Cardiac septum (tissue), 1 donor: ENCODE measurements at regions not wholly inside any gene's neighbourhood (a gene's known extent, or its start where the extent isn't known, plus 50 kb on each side); places are given as distances from the start of the nearest gene placed in this dataset.
"Not testable (repeated sequence)": the region's sequence is repeated elsewhere in the genome, so short reads cannot be mapped to it uniquely, and the experiment has no call there.

Experiments
- DNase-seq: peaks from one replicate; pipeline ENCODE4 v3.0.0-alpha.2; 2020; ENCODE audit warnings: low spot score
- intact Hi-C: fragments of 100-400 bp; cut with DNase I; formaldehyde crosslinking; loops from one replicate; pipeline ENCODE4 v1.14.0; 2022
- donor health status: DM: no; HTN: no; CAD: no.

DNA sequence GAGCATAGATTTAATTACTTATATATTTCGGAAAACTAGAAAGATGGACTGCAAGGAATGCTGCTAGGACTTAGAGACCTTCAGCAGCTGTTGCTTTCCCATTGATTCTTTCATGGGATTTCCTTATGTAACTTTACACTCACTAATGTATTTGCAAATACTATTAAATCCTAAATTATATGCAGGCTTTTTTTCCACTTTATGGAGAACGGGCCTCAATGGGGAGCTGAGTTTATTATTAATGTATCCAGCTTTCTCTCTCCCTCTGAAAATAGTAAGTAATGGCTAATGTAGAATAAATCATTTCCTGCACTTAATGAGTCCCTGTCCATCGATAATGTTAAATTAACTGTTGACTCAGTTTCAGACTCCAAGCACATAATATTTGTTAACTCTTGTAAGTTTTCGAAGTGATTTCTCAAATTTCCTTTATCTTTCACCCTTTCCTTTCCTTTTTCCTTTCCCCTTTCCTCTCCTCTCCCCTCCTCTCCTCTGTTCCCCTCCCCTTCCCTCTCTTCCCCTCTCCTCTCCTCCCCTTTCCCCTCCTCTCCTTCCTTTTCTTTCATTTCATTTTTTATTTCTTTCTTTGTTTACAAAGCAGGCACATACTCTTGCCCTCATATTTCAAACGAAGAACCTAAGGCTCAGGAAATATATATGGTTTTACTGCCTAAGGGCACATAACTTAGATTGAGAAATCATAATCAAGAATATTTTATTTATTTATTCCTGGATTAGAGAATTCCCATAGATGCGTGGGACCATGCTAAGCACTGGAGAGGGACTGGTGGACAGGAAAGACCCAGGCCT is 503.6 kb downstream of the MMUT start:
- no peak for DNase-seq
- intact Hi-C loops = no loop called here

DNA sequence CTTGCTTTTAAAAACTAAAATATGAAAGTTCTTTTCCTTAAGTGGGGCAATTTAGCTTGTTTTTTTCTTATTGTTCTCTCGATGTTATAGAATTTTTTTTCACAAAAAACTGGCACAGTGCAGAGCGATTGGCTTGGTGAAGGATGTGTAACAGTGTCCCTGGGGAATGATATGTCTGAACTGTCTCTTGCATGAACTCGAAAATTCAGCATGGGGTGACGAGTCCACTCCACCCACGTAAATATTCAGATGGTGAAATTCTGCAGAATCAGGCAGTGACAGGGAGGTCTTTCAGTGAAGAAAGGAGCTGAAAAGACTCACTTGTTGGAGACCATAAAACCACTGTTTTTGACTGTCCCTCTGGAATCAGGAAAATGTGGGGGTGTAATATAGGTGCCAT is 505.3 kb downstream of the MMUT start:
- intact Hi-C loops = no loop called here

DNA sequence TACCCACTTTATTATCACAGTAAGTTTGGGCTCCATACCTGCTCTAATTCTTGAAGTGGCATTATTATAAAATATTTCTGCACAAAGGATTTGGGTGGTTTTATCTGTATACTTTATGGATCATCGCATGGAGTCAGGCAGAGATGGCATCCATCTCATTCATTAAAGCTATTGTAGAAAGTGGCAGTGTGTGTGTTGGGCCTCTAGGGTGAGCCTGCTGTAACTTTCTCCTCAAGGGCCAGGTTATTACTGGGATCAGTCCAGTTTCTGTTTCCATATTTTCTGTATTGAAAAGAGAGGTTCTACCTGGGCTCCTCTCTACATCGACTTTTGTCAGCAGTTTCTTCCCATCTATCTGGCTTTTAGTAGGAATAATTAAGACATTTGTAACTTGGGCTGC is 511.1 kb downstream of the MMUT start:
- intact Hi-C loops = no loop called here
- no peak for DNase-seq

More for the DNA sequence above, 505.3 kb downstream of the MMUT start:
- DNase-seq = no peak

DNA sequence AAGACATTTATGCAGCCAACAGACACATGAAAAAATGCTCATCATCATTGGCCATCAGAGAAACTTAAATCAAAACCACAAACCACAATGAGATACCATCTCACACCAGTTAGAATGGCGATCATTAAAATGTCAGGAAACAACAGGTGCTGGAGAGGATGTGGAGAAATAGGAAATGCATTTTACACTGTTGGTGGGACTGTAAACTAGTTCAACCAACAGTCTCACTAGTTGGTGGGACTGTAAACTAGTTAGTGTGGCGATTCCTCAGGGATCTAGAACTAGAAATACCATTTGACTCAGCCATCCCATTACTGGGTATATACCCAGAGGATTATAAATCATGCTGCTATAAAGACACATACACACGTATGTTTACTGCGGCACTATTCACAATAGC is 518.8 kb downstream of the MMUT start:
- intact Hi-C loops, DNase-seq: not testable (repeated sequence)

DNA sequence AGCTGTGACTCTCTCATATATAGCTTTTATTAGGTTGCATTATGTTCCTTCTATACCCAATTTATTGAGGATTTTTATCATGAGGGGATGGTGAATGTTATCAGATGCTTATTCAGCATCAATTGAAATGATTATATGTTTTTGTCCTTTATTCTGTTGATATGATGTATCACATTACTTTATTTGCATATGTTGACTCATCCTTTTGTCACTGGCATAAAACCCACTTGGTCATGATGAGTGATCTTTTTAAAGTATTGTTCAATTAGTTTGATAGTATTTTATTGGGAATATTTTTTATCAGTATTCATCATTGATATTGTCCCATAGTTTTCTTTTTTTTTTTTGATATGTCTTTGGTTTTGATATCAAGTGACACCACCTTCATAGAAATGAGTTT is 529.9 kb downstream of the MMUT start:
- intact Hi-C loops = no loop called here
- DNase-seq = no peak

DNA sequence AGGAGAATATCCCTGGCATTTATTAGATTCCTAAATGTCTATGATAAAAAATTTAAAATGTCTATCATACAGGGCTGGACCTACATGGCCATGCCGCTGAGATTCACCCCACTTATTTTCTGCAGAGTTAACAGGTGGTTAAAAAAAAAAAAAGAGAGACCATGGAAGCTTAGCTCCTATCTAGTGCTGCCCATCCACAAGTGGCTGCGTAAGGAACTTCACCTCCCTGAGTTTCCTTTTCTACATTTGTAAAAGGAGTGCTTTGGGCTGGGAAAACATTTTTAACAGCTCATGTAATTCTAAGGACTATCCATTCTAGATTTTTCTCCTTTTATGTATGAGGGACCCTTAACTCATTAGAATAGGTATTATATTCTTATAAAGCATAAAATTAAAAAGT is 534.1 kb downstream of the MMUT start:
- no peak for DNase-seq
- intact Hi-C loops = no loop called here

DNA sequence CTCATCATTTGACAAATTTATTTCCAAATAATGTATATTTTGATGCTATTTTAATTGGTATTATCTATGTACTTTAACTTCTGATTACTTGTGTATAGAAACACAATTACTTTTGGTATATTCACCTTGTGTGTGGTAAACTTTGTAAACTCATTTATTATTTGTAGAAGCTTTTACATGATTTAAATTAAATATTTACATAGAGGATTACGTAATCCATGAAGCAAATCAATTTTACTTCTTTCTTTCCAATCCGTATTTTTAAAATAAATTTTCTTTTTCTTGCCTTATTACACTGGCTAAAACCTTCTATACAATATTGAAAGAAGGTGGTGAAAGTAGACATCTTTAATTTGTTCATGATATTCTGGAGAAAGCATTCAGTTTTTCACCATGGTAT is 540.2 kb downstream of the MMUT start:
- no peak for DNase-seq
- intact Hi-C loops = no loop called here

DNA sequence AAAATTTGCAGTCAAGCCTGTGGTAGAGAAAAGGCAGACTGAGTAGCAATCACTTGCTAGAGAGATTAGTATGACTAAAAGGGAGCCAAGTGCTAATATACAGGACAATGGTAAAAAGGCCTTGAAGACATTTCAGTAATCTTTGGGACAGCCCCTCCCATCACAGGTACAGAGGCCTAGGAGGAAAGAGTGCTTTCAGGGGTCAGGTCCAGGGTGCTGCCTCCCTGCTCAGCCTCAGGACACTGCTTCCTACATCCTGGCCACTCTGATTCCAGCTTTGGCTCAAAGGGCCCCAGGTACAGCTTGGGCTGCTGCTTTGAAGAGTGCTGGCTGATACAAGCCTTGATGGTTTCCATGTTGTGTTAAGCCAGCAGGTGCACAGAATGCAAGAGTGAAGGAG is 543.5 kb downstream of the MMUT start:
- intact Hi-C loops = no loop called here
- DNase-seq = no peak

DNA sequence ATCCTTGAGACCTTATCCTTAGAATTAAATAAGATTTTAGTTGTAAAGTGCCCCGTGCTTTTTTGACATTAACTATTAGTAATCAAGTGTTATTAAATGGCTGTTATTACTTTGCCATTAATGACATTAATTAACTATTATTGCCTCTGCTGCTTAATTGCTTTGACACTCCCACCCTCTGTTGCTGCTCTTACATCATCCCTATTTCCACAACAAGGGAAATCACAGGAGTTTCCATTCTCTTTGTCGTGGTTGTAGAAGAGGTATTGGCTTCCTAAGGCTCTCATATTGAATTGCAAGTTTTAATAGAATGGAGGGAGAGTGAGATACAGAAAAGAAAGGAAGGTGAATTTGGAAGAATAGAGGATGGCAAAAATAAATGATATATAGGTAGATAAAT is 545.8 kb downstream of the MMUT start:
- no peak for DNase-seq
- intact Hi-C loops = no loop called here

DNA sequence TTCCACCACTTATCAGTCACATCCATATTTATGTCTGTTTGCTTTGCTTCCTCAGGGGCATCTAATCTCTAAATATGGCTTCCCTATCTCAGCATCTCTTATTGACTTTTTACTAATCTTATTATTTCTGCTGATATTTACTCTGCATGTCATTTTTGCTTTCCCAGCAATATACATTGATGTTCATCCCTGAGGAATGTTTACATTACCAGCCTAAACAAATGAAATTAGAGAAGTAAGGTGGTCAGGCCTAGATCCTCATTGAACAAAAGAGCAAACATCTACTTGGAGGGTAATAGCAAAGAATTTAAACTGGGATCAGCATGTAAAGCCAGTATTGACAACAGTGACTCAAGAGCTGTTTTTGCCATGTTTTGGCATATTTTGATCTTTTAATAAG is 546.4 kb downstream of the MMUT start:
- intact Hi-C loops = no loop called here

DNA sequence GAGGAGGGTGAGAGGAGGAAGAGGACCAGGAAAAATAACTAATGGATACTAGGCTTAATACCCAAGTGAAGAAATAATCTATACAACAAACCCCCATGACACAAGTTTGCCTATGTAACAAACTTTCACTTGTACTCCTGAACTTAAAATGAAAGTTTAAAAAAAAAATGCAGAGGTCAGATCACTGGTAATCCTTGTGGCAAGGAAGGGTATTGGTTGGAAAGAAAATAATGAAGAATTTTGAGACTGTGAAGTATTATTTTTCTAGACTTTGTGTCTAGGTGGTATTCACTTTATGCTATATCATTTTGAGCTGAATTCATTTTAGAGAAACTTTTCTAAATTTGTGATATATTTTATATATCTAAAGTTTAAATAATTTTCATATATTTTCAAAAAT is 547.5 kb downstream of the MMUT start:
- no peak for DNase-seq

More for the DNA sequence above, 546.4 kb downstream of the MMUT start:
- DNase-seq = no peak

DNA sequence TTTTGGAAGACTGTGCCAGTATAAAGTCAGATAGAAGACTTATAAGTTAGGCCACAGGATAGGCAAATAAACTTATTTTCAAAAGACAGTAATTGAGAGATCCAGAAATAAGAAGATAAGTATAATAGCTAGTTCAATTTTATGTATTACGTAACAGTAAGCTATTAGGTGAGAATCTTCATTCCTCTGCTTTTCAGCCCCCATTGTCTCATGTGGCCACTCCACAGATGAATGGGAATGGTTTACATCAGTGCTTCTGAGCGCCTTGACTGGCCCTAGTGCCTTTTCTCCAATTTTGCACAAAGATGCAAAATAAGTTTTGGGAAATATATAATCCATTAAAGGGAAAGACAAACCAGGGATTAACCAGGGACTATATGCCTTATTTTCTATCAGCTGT is 550.5 kb downstream of the MMUT start:
- intact Hi-C loops = no loop called here
- no peak for DNase-seq

More for the DNA sequence above, 547.5 kb downstream of the MMUT start:
- intact Hi-C loops = no loop called here

DNA sequence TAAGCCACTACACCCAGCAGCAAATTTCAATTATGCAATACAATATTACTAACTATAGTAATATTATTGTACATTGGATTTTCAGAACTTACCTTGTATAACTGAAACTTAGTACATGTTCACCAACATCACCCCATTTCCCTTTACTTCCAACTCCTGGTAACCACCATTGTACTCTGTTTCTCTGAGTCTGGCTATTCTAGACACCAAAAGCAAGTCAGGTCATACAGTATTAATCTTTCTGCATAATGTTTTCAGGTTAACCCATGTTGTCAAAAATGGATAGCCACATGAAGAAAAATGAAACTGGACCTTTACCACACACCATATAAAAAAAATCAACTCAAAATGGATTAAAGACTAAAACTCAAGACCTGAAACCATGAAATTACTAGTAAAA is 558.2 kb downstream of the MMUT start:
- intact Hi-C loops = no loop called here
- DNase-seq = no peak

DNA sequence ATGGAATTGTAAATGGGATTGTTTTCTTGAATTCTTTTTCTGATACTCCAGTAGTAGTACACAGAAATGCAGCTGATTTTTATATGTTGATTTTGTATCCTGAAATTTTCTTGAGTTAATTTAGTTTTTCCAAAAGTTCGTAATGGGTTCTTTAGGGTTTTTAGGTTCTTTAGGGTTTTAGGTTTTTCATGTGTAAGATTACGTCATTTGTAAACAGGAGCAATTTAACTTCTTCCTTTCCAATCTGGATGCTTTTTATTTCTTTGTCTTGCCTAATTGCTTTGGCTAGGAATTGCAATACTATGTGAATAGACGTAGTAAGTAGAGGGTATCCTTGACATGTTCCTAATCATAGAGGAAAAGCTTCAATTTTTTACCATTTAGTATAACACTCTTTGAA is 568.6 kb downstream of the MMUT start:
- intact Hi-C loops = no loop called here
- DNase-seq = no peak

DNA sequence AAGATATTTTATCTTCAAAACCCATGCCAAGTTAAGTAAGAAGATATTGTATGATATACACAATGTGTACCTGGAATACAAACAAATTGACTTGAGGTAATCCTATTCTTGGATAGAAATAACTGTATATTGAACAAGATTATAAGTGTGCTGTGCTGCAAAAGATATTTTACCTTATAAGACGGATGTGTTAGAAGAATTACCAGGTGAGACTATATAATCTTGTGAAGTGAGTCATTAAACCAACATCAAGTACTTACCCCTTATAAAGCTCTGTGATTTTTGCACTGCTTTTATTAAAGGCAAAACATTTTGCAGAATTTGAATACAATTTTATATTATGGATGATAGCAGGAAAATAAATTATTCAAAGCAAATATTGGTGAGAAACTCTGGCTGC is 570.0 kb downstream of the MMUT start:
- intact Hi-C loops = no loop called here
- no peak for DNase-seq

DNA sequence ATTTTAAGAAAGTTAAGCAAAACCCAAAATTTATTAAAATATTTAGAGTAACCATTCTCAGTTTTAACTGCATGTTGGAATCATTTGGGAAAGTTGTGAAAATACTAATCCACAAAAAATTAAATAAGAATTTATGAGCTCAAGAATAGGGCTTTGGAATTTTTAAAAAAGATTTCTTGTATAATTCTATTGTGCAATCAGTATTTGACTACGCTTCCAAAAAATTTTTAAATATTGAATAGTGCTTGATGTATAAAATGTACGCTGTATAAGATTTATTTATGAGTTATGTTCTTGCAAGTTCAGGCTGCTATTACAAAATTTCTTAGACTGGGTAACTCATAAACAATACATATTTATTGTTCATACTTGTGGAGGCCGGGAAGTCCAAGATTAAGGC is 571.7 kb downstream of the MMUT start:
- DNase-seq = no peak
- intact Hi-C loops = no loop called here

DNA sequence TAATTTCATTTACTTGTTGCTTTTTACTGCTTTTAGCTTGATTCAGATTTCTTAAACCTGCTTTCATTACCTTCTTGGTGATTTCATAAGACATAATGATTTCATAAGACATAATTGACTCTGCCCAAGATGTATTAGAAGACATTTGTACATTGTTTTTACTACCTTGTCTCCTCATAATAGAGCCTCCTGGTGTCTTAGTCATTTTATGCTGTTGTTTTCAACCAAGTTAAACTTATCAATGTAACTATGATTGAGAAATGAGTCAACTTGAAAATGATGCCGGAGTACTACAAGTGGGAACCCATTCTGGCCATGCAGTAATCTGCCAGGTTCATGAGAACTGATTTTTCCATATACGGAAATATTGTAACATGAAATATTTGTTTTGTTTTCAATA is 573.6 kb downstream of the MMUT start:
- DNase-seq = no peak
- intact Hi-C loops = no loop called here

DNA sequence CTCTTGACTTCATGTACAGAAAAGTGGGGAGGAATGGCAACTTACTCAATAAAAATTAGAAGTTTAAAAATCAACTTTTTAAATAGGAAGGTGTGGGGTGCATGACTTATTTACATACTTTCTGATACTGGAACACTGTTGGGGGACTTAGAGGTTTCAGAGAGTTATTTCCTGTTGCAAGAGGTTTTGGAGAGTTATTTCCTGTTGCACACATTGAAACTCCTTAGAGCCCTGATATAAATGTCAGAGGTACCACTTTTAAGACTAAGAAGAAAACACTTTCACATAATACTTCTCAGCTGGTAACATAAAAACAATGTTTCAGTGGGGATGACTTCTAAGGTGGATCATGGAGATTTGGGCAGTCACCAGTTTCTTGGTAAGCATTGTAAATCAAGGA is 579.9 kb downstream of the MMUT start:
- intact Hi-C loops = no loop called here
- DNase-seq = no peak

DNA sequence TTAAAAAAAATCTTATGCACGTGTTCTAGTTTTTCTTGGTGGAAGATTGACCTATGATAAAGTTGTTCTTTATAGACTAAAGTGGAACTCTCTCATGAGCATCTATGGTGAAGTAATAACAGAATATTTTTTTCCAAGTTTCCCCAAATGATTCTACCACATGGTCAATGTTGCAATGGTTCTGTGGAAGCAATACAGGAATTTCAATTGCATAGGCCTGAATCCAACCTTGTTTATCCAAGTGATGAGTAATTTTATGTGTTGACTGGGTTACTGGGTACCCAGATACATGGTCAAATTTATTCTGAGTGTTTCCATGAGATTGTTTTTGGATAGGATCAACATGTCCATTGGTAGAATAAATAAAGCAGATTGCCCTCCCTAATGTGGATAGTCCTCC is 581.5 kb downstream of the MMUT start:
- intact Hi-C loops = no loop called here
- no peak for DNase-seq

DNA sequence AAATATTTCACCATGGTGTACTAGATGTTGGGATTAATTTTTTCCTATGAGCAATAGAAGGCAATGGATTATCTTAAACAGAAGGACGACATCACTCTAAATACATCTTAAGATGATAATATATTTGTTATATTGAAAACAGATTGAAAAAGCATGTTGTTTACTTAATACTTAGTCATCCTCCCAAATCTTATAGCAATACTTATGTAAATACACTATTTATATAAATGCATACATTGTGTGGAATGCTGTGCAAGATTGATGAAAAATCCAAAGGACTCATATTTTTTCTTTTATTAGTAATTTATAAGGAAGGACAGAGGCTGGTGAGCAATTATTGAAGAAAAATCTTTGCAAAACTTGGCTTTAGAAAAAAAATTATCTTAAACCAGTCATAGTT is 593.5 kb downstream of the MMUT start:
- intact Hi-C loops = no loop called here
- no peak for DNase-seq

DNA sequence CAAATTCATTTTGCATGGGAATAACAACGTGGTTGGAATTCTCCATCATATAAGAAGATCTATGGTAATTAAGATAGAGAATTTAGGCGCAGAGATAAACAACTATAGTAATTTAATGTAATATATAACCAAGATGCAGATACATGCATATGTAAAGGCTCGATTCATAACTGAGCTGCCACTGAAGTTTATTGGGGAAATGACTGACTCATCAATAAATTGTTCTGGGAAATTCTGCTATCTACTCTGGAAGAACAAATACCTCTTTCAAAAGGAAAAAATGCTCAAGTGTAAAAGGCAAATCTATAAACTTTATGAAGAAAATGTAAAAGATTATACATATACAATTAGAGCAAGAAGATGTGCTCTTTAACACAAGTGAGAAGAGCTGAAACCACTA is 596.4 kb downstream of the MMUT start:
- intact Hi-C loops = no loop called here
- no peak for DNase-seq

DNA sequence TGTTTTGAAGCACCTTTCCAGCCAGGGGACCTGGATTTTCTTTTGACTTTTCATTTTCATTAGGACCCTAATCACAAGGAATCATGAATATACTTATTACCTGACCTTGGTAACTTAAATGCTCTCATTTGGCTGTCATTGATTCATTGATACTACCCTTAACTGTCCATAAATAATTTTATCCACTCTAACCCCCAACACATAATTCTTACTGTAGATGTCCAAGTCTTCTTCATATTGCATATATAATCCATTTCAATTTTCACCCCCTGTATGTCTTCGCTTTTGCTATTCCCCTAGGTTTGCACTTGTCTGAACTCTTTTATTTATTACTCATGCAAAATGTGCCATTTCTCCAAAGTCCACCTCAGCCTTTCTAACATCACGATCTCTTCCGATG is 602.9 kb downstream of the MMUT start:
- no peak for DNase-seq
- intact Hi-C loops = no loop called here
